ENCODE measurements at regions not wholly inside any gene's neighbourhood (a gene's known extent, or its start where the extent isn't known, plus 50 kb on each side); places are given as distances from the start of the nearest gene placed in this dataset.

DNA sequence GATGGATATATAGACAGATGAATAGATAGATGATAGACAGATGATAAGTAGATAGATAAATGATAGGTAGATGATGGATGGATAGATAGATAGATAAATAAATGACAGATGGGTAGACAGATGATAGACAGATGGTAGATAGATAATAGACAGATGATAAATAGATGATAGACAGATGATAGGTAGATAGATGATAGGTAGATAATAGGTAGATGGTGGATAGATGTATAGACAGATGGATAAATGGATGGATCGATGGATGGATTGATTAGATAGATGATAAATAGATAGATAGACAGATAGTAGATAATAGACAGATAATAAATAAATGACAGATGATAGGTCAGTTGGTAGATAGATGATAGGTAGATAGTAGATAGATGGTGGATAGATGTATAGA, 212.7 kb downstream of the NFATC2 start:
- Mint-ChIP-seq H3K27ac (no peak overlapping the region), H3K9me3 (no peaks in the 10 kb centered on the region), H3K4me1 (ENCODE audit: low read depth) (no peaks in the 10 kb centered on the region), H3K4me3 (no peak overlapping the region), H3K36me3 (ENCODE audit: low read depth) (no peaks in the 10 kb centered on the region), H3K27me3 (no peaks in the 10 kb centered on the region)
- ChIA-PET CTCF (interaction anchor here (1.0 to 3.0 kb wide), 2 partner anchors 12 to 342 kb away, joined by 3 to 8 read pairs; no protein-coding TSS in a partner anchor), POLR2A (no interaction called here)
- intact Hi-C loops (cut with micrococcal nuclease), result no loop called here
- no peak for TF ChIP-seq CTCF (IDR thresholded peaks at IDR 0.05)
- DNase-seq (no peak), ATAC-seq (no peak)

DNA sequence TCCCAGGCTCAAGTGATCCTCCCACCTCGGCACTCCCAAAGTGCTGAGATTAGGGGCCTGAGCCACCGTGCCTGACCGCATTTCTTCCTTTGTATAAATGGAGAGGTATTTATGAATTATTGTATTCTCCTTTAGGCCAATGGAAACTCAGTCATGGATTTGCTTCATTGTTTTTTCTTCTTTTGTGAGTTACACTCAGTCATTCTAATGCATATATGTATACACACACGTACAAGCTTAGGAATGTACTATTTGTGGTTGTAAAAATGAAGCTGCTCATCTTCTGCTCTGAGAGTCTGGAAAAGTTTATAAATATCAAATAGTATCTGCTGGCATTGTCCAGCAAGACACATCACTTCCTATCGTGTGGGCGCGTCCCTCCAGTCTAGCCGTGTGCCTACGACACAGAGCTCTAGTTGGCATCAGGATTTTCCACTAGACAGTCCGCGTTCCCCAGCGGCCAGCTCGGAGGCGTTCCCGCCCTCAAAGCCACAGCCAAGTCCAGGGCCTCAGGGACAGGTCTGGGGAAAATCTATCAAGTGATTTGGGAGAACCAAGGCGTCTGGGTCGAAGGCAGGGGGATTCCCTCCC, 215.2 kb downstream of the NFATC2 start:
- no peak overlapping the region for H3K4me3 Mint-ChIP-seq
- no peak for TF ChIP-seq CTCF (IDR thresholded peaks at IDR 0.05)
- POLR2A ChIA-PET, result interaction anchor here (0.5 kb wide), 1 partner anchor 108 kb away, joined by 3 read pairs; no protein-coding TSS in a partner anchor
- H3K36me3 Mint-ChIP-seq (ENCODE audit: low read depth), result no peaks in the 10 kb centered on the region
- CTCF ChIA-PET, result interaction anchor here (2.4 to 7.1 kb wide), 3 partner anchors 20 to 334 kb away, joined by 8 to 44 read pairs (median 15); no protein-coding TSS in a partner anchor
- ATAC-seq (no peak), DNase-seq (no peak)
- H3K27me3 Mint-ChIP-seq, result no peaks in the 10 kb centered on the region
- no peak overlapping the region for H3K27ac Mint-ChIP-seq
- intact Hi-C loops (cut with micrococcal nuclease), result no loop called here
- no peaks in the 10 kb centered on the region for H3K9me3 Mint-ChIP-seq
- H3K4me1 Mint-ChIP-seq (ENCODE audit: low read depth), result no peaks in the 10 kb centered on the region

DNA sequence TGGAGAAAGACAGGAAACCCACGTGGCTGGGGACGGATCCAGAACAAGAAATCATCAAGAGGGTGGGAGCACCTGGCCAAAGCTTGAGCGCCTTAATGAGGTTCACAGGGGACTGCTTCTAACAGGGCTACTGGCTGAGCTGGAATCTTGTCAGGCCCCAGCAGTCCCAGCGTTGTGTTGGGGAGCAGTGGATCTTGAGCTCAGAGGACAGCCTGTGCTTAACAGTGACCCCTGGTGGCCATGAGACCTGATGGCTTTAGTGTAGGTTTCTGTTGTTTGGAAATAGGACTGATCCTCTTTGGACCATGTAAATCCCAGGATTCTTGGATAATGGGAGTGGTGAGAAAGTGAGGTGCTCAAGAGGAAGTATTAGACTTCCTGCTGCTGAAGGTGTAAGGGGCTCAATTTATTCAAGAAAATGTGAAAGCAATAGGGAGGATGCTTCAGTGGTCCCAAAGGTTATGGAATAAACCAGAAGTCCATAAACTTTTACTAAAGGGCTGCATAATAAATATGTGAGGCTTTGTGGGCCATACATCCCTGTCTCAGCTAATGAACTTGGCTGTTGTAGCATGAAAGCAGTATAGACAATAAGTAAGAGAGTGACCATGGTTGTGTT, 216.2 kb downstream of the NFATC2 start:
- ATAC-seq (no peak), DNase-seq (no peak)
- intact Hi-C loops (cut with micrococcal nuclease), result no loop called here
- Mint-ChIP-seq H3K27ac (no peak overlapping the region), H3K4me3 (no peak overlapping the region), H3K4me1 (ENCODE audit: low read depth) (no peaks in the 10 kb centered on the region), H3K36me3 (ENCODE audit: low read depth) (no peaks in the 10 kb centered on the region), H3K27me3 (no peaks in the 10 kb centered on the region), H3K9me3 (no peaks in the 10 kb centered on the region)
- ChIA-PET CTCF (interaction anchor here (1.2 to 7.1 kb wide), 8 partner anchors 13 to 345 kb away, joined by 3 to 44 read pairs (median 4); no protein-coding TSS in a partner anchor), POLR2A (no interaction called here)
- TF ChIP-seq CTCF (IDR thresholded peaks at IDR 0.05), result peak; percentile 13

DNA sequence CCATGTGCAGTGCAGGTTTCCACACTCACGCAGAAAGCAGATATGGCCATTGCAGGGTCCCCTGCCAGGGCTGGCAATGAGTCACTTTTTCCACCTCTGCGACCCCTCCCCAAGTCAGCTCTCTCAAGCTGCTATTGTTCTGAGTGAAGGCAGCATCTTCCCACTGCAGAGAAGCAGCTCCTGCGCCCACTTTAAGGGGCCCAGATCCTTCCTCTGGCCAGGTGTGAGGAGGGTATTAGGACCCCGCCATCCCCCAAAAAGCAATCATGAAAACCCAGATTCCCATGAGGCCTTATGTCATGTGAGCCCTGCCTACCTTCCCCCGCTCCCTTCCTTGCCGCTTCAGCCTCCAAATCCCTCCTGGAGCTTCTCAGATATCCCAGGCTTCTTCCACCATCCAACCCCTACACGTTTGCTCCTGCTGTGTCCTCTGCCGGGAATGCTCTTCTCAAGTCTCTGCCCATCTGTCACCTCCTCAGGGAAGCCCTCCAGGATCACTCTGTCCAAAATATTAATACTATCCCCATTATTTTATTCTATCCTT, 220.3 kb downstream of the NFATC2 start:
- Mint-ChIP-seq H3K9me3 (no peaks in the 10 kb centered on the region), H3K4me1 (ENCODE audit: low read depth) (peaks cover 4% of the 10 kb centered on the region), H3K27ac (no peak overlapping the region), H3K4me3 (no peak overlapping the region), H3K36me3 (ENCODE audit: low read depth) (no peaks in the 10 kb centered on the region), H3K27me3 (no peaks in the 10 kb centered on the region)
- TF ChIP-seq CTCF (IDR thresholded peaks at IDR 0.05), result no peak
- CTCF ChIA-PET, result interaction anchor here (4.6 to 7.1 kb wide), 2 partner anchors 15 to 335 kb away, joined by 30 to 44 read pairs; no protein-coding TSS in a partner anchor
- POLR2A ChIA-PET, result no interaction called here
- DNase-seq, result no peak
- ATAC-seq, result no peak
- intact Hi-C loops (cut with micrococcal nuclease), result no loop called here

All from activated CD8-positive, alpha-beta T cell treated with anti-CD3 and anti-CD28 coated beads for 36 hours (primary cell).